SK-N-SH treated with all-trans-retinoic acid at 6 μM for 48 hours (cell line): ENCODE measurements at regions not wholly inside any gene's neighbourhood (a gene's known extent, or its start where the extent isn't known, plus 50 kb on each side); places are given as distances from the start of the nearest gene placed in this dataset.

Source experiments
- ATAC-seq: fragments of 200-7000 bp; cut with Tn5 transposase; 3 replicates; pipeline ENCODE4 v1.9.1; 2020; ENCODE audit warnings: mild to moderate bottlenecking, moderate library complexity
- ARNTL ChIP-seq: fragments of 450-650 bp; formaldehyde crosslinking; IDR thresholded peaks from 2 replicates; pipeline ENCODE4 v1.5.0; 2020; ENCODE audit warnings: low read depth, mild to moderate bottlenecking, moderate library complexity, borderline replicate concordance
- BACH2 ChIP-seq: fragments of 250-450 bp; sonication (Bioruptor Pico); IDR thresholded peaks from 2 replicates; pipeline ENCODE4 v1.9.0; 2021; ENCODE audit warnings: mild to moderate bottlenecking, borderline replicate concordance
- CREB5 ChIP-seq: fragments of 250-450 bp; sonication (Bioruptor Pico); IDR thresholded peaks from 2 replicates; pipeline ENCODE4 v1.5.1; 2020; ENCODE audit warnings: low read depth, mild to moderate bottlenecking, moderate library complexity
- CSDC2 ChIP-seq: fragments of 250-450 bp; sonication (Bioruptor Pico); IDR thresholded peaks from 2 replicates; pipeline ENCODE4 v1.5.0; 2020; ENCODE audit warnings: mild to moderate bottlenecking, moderate library complexity
- CSRNP3 ChIP-seq: fragments of 250-450 bp; sonication (Bioruptor Pico); IDR thresholded peaks from 2 replicates; pipeline ENCODE4 v1.5.1; 2021; ENCODE audit warnings: mild to moderate bottlenecking, moderate library complexity
- ESRRG ChIP-seq: fragments of 250-450 bp; sonication (Bioruptor Pico); IDR thresholded peaks from 2 replicates; pipeline ENCODE4 v1.6.1; 2021; ENCODE audit warnings: mild to moderate bottlenecking
- GLIS3 ChIP-seq: fragments of 250-450 bp; sonication (Bioruptor Pico); IDR thresholded peaks from 2 replicates; pipeline ENCODE4 v1.5.0; 2020; ENCODE audit warnings: mild to moderate bottlenecking, moderate library complexity
- ISL1 ChIP-seq: fragments of 250-450 bp; sonication (Bioruptor Pico); IDR thresholded peaks from 2 replicates; pipeline ENCODE4 v2.1.2; 2022; ENCODE audit warnings: mild to moderate bottlenecking, moderate library complexity
- OSR1 ChIP-seq: fragments of 250-450 bp; sonication (Bioruptor Pico); IDR thresholded peaks from 2 replicates; pipeline ENCODE4 v1.8.0; 2022; ENCODE audit warnings: moderate library complexity, mild to moderate bottlenecking, inconsistent platforms
- PATZ1 ChIP-seq: fragments of 250-450 bp; sonication (Bioruptor Pico); IDR thresholded peaks from 2 replicates; pipeline ENCODE4 v1.8.0; 2020; ENCODE audit warnings: mild to moderate bottlenecking, moderate library complexity, borderline replicate concordance
- PPARA ChIP-seq: fragments of 250-450 bp; sonication (Bioruptor Pico); IDR thresholded peaks from 2 replicates; pipeline ENCODE4 v1.5.0; 2020; ENCODE audit warnings: mild to moderate bottlenecking, borderline replicate concordance
- RARB ChIP-seq: fragments of 250-450 bp; sonication (Bioruptor Pico); IDR thresholded peaks from 2 replicates; pipeline ENCODE4 v1.8.0; 2021; ENCODE audit warnings: mild to moderate bottlenecking, moderate library complexity
- SNAI2 ChIP-seq: fragments of 250-450 bp; sonication (Bioruptor Pico); IDR thresholded peaks from 2 replicates; pipeline ENCODE4 v1.5.0; 2020; ENCODE audit warnings: mild to moderate bottlenecking, moderate library complexity
- TCF4 ChIP-seq: fragments of 250-450 bp; sonication (Bioruptor Pico); IDR thresholded peaks from 2 replicates; pipeline ENCODE4 v1.8.0; 2021; ENCODE audit warnings: mild to moderate bottlenecking, moderate library complexity, borderline replicate concordance
- TOX ChIP-seq: fragments of 250-450 bp; sonication (Bioruptor Pico); IDR thresholded peaks from 2 replicates; pipeline ENCODE4 v1.8.0; 2021; ENCODE audit warnings: mild to moderate bottlenecking, moderate library complexity, borderline replicate concordance
- TSHZ2 ChIP-seq: fragments of 250-450 bp; sonication (Bioruptor Pico); IDR thresholded peaks from 2 replicates; pipeline ENCODE4 v1.5.0; 2020; ENCODE audit warnings: mild to moderate bottlenecking, moderate library complexity
- ZC3H10 ChIP-seq: fragments of 250-450 bp; sonication (Bioruptor Pico); IDR thresholded peaks from 2 replicates; pipeline ENCODE4 v1.5.1; 2021; ENCODE audit warnings: mild to moderate bottlenecking, moderate library complexity
- ZFP3 ChIP-seq: fragments of 250-450 bp; sonication (Bioruptor Pico); IDR thresholded peaks from 2 replicates; pipeline ENCODE4 v1.5.0; 2020; ENCODE audit warnings: mild to moderate bottlenecking, moderate library complexity
- ZFP30 ChIP-seq: fragments of 450-650 bp; formaldehyde crosslinking; IDR thresholded peaks from 2 replicates; pipeline ENCODE4 v1.5.0; 2022; ENCODE audit warnings: mild to moderate bottlenecking, moderate library complexity
- ZNF565 ChIP-seq: fragments of 450-650 bp; formaldehyde crosslinking; conservative IDR thresholded peaks from 2 replicates; pipeline ENCODE4 v1.5.0; 2020; ENCODE audit warnings: low read depth, mild to moderate bottlenecking, moderate library complexity
- ZNF70 ChIP-seq: fragments of 450-650 bp; formaldehyde crosslinking; IDR thresholded peaks from 2 replicates; pipeline ENCODE4 v1.5.0; 2020; ENCODE audit warnings: mild to moderate bottlenecking, moderate library complexity

- TF ChIP-seq ISL1 (CRISPR knock-in tag), result no peak
- TF ChIP-seq TCF4 (CRISPR knock-in tag), result no peak
- no peak for TF ChIP-seq PATZ1 (CRISPR knock-in tag)
- TF ChIP-seq ZFP30, result no peak
- TF ChIP-seq BACH2 (CRISPR knock-in tag), result no peak
- TF ChIP-seq PPARA (CRISPR knock-in tag), result no peak
- no peak for TF ChIP-seq ZNF70 (CRISPR knock-in tag)
- TF ChIP-seq SNAI2 (CRISPR knock-in tag), result no peak
- no peak for TF ChIP-seq TOX
Observed at GRCh38 chr3:150346266-150346665, 61.8 kb upstream of the TSC22D2 start (continued).

- peak; percentile 56; the same call in 1 of the 2 replicates for TF ChIP-seq CSDC2 (CRISPR knock-in tag)
- TF ChIP-seq ISL1 (CRISPR knock-in tag), result peak; percentile 88
- no peak for TF ChIP-seq ARNTL
- TF ChIP-seq ESRRG (CRISPR knock-in tag), result no peak
- no peak for TF ChIP-seq TOX
- no peak for TF ChIP-seq GLIS3 (CRISPR knock-in tag)
- TF ChIP-seq TSHZ2 (CRISPR knock-in tag), result no peak
- no peak for TF ChIP-seq TCF4 (CRISPR knock-in tag)
- no peak for TF ChIP-seq RARB (CRISPR knock-in tag)
- TF ChIP-seq ZC3H10 (CRISPR knock-in tag), result no peak
- TF ChIP-seq SNAI2 (CRISPR knock-in tag), result 0 out of 2 replicates have a peak, but pooled peaks have one; percentile 27
- no peak for TF ChIP-seq CSRNP3 (CRISPR knock-in tag)
- TF ChIP-seq PPARA (CRISPR knock-in tag), result no peak
- TF ChIP-seq CREB5 (CRISPR knock-in tag), result no peak
- ATAC-seq, result no peak; the same call in 2 of the 3 replicates
Observed at GRCh38 chr3:150345021-150345538, 63.0 kb upstream of the TSC22D2 start.

GRCh38 chr3:150344079-150344759 lies 63.9 kb upstream of the TSC22D2 start:
- TF ChIP-seq OSR1 (CRISPR knock-in tag) (no peak), ZNF70 (CRISPR knock-in tag) (no peak), PATZ1 (CRISPR knock-in tag) (no peak), CREB5 (CRISPR knock-in tag) (no peak), BACH2 (CRISPR knock-in tag) (no peak), ZNF565 (CRISPR knock-in tag) (no peak), ZFP3 (CRISPR knock-in tag) (no peak)
- ATAC-seq, result no peak
